LoVo (cell line): ENCODE measurements at regions not wholly inside any gene's neighbourhood (a gene's known extent, or its start where the extent isn't known, plus 50 kb on each side); places are given as distances from the start of the nearest gene placed in this dataset.
"Not testable (repeated sequence)": the region's sequence is repeated elsewhere in the genome, so short reads cannot be mapped to it uniquely, and the experiment has no call there.

Experiments
- DNase-seq: peaks from one replicate; pipeline ENCODE4 v3.0.0-alpha.2; 2016; ENCODE audit warnings: low spot score

DNA sequence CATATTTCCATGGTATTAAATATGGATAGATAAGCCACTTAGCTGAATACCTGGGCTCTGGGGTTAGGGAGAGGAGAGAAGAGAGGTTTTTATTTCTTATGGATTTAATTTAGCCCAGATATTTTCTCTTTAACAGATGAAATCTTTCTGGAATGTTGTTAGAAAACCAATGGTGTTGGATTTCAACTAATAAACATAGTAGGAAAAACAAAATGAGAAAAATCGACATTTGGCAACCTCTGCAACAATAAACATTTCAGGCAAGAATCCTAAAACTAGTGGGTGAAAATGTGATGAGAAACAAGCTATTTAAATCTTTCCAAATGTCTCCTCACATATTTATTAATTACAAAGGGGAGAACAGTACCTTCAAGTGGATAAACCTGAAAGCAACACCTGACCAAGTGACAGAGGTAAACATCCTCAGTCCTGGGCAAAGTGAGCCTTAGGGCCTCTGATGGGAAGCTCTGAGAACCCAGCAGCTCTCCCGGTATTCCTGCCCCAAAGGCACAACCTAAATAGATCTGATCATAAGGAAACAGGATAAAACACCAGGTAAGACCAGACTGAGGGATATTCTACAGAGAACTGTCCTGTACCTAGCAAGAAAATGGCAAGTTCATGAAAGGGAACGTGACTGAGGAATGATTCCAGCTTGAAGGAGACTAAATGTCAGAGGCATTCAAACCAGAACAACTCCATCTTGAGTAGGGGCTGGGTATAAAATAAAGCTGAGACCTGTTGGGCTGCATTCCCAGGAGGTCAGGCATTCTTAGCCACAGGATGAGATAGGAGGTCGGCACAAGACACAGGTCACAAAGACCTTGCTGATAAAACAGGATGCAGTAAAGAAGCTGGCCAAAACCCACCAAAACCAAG is 163.7 kb downstream of the ESM1 start:
- DNase-seq: no peak

DNA sequence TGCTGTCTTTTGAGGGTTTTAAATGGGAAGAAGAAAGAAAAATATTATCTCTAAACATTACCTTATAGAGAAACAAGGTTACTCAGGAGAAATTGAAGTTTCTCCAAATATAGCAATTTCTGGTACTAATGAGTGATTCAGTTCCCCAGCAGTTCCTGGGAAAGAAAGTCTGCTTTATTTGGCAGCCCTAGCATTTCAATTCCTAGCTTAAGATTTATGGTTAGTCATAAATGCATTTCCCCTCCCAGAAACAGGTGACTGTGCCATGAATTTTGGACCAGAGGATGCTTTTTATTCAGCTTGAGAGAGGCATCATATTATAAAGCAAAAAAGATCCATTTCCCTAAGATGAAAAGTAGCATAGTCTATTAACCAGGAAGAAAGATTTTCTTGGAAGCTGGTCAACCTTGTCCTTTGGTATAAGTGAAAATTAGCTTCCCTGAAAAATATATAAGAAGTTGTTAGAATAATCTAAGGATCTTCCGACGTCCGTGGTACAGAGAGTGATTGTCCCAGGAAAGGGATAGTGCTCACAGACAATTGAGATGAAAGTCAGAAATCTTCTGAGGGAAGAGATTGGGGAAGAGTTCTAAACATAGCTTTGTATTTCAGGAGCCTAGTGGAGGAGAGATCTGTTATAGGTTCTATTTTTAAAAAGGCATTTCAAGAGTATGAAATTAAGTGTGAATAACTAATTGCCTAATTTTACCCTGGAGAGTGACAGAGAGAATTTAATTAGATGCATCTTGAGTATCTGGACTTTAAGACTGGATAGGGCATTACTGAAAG is 164.9 kb downstream of the ESM1 start:
- no peak for DNase-seq

DNA sequence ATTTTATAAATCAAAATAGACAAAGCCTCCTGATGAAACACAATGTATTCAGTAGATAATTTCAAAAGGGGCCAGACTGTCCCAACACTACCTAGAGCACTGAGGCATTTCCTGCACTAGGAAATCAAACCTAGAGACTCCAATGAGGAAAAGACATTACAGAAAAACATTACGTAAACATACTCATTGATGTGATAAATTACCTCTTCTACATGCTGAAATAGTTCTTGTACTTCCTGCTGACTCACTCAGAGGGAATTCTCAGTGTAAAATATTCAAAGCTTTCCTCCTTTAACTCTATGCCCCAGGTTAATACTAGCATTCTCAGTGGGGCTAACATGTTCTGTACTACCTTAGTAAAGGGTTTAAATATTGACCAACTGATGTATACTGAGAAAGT is 178.0 kb downstream of the ESM1 start:
- DNase-seq: peak; percentile 36

DNA sequence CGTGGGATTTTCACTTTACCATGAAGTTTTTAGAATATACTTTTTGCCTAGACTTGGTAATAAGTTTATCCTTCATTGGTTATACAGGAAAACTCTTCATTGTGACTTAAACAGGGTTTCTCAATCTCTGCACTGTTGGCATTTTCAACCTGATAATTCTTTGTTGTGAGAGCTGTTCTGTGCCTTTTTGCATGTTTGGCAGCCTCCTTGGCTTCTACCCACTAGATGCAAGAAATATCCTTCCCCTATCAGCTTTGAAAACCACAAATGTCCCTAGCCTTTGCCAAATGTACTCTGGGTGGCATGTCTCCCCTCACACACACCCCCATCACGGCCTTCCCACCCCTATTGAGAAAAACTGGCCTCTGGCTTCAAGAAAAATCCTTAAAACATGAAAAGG is 180.9 kb downstream of the ESM1 start:
- DNase-seq: no peak

DNA sequence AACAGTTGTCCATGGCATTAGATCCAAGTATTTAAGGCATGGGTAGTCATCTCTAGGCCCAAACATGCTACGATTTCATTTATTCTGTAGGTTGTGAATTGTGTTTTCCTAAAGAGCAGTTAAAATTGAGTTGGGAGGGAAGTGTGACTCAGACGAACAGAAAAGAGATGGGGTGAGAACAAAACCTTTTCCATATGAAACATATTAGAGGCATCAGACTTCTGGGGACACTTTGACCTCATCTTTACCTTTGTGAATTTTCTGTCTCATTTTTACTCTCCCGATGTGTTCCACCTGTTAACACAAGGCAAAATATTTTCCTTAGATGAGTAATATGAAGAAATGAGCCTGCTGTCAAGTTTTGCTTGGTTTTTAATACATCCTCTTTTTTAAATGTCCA is 181.3 kb downstream of the ESM1 start:
- DNase-seq: no peak

DNA sequence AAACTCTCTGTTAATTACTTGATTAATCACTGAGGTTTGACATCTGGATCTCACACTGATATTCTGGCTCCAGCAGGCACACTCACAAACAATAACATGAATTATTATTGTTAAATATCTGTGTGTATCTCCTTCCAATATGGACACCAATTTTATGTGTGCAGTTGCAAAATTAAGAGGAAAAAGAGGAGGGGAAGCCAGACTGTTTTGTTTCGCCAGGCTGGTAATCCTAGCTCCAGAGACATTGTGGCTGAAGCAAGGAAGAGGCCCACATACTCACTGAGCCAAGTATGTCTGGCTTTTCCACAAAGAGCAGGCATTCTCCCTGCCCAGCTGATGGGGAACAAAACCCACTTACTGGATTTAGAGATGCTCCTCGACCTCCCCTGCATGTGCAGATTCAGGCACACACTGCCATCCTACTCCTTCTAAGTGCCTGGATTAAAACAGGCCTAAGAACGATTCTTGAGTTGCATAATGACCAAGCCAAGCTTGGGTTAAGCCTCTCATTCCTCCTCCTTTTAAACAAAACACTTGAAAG is 181.9 kb downstream of the ESM1 start:
- DNase-seq: no peak

DNA sequence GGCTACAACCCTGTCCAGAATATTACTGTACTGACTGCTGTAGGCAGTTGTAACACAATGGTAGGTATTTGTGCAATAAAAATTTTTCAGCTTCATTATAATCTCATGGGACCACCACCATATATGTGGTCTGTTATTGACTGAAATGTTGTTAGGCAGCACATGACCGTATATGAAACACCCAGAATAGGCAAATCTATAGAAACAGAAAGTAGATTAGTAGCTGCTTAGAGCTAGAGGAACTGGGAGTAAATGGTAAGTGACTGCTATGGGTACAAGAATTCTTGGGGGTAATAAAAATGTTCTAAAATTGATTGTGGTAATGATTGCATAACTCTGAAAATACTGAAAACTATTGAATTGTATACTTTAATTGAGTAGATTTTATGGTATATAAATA is 185.7 kb downstream of the ESM1 start:
- DNase-seq: no peak

DNA sequence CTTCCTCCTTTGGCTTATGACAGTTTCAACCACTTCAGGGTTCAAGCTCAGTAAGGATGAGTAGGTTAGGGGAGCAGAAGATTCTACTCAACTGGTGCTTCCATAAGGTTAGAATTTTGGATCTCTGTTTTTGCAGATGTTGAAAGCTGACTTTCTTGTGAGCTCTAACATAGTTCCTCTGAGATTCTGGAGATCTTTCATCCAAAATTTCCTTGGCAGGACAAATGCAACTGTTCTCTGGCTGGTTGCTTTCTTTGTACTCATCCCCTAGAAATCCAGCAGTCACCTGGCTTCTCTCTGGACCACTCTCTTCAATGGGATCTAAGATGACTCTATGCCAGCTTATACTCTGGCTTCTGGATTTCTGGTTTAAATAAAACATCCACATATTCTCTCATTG is 189.6 kb downstream of the ESM1 start:
- DNase-seq: no peak

DNA sequence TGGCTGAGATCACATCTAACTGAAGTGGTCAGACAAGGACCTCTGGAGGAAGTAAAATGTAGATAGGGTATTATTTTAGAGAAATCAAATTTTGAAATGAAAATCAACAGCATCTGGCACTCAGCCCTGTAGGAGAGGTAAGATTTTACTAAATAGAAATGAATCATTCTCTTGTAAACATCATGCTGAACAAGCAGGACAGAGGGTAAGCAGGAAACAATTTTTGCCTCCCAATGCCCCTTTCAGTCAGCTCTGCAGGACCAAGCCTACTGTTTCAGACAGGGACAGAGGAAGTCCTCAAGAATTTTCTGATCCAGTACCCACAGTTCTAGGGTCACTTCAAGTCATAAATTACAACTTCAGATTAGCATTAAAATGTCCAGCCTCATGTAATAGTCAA is 190.1 kb downstream of the ESM1 start:
- DNase-seq: no peak

DNA sequence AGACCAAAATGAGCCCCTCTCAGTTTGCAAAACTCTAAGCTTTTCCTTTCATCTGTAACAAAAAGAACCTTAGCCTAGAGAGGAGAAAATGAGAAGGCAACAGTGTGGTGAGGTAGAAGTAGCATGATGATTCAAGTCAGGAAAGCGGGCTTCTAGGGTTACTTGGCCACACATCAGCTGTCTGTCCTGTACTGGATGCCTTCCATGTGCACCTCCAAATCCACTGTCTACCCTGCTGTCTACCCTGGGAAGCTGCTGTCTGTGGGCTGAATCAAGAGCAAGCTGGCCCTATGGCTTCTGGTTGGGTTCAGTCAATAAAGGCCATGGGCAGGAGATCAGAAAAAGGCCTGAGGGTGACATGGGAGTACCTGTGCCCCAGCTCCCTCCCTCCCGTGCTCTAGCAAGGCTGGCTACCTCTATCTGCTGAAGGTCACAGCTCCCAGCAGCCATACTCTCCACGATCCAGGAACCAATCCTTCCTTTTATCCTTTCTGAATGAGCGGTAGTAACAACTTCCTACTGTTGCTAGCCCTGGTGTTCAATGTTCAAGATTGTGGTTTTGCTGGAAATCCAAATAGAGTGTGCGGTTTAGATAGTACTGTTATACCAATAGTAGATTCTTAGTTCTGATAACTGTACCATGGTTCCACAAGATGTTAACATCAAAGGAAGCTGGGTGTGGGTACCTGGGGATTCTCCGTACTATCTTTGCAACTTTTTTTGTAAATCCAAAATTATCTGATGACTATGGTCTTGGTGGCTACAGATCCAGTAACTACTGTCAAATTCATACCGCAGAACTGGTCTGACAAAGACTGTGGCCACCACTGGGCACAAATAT is 191.0 kb downstream of the ESM1 start:
- no peak for DNase-seq

DNA sequence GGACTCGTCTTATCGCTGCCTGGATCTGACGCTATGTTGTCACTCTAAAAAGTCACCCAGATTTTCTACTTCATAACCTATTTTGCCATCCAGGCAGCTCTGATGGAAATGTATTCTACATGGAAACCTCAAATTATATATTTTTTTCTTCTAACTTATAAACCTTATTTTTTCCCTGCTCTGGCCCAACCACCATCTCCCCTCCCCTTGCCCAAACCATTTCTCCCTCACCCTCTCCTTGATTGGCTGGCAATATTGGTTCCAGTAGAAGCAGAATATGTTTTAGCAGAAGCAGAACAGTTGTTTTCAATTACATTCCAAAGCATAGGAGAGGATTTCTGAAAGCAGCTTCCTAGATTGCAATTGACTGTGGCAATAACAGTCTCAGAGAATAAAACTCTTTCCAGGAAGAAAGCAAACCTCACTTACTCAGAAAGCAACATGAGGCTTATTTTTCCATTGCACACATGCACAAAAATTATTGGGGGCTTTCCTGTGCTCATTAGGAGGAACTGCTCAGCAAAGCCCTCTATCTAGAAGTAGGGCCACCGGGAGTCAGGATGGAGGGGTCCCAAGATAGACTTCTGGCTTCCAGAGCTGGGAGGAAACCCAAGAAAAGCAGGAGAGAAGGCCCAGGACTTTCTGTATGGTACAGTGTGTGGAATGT is 191.8 kb downstream of the ESM1 start:
- DNase-seq: no peak

DNA sequence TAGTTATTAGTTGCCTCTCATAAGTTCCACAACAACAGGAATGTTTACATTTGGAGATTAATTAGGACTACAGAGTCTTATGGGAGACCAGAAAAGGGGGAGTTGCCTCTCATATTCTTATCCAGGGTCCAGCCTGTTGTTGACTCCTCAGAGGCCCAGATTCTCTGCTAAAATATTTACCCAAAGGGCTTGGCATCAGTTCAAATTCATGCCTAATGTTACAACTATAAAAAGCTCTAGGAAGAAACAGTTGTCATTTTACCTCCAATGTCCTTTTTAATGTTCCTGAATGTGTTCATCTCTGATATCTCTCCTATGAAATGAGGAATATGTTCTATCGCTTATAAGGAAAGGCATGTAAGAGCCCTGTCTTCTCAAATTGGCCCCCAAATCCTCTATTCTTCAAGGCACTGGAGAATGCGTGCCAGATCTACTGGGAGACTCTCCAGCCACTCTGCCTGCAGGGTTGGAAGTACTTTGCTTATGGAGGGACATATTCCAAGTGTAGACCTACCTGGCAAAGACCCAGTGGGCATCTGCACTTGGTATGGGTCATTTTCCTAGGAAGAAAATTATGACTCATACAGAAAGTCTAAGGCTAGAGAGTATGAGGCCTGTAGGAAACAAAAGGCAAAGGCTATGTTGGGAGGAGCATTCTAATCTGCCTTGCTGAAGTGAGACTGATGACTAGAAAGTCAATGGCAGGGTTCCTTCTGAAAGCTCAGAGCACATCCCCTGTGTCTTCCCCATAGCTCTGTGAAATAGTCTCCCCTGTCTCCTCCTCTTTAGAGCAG is 192.6 kb downstream of the ESM1 start:
- DNase-seq: no peak

DNA sequence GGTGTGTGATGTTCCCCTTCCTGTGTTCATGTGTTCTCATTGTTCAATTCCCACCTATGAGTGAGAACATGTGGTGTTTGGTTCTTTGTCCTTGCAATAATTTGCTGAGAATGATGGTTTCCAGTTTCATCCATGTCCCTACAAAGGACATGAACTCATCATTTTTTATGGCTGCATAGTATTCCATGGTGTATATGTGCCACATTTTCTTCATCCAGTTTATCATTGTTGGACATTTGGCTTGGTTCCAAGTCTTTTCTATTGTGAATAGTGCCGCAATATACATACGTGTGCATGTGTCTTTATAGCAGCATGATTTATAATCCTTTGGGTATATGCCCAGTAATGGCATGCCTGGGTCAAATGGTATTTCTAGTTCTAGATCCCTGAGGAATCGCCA is 197.5 kb downstream of the ESM1 start:
- not testable (repeated sequence) for DNase-seq

DNA sequence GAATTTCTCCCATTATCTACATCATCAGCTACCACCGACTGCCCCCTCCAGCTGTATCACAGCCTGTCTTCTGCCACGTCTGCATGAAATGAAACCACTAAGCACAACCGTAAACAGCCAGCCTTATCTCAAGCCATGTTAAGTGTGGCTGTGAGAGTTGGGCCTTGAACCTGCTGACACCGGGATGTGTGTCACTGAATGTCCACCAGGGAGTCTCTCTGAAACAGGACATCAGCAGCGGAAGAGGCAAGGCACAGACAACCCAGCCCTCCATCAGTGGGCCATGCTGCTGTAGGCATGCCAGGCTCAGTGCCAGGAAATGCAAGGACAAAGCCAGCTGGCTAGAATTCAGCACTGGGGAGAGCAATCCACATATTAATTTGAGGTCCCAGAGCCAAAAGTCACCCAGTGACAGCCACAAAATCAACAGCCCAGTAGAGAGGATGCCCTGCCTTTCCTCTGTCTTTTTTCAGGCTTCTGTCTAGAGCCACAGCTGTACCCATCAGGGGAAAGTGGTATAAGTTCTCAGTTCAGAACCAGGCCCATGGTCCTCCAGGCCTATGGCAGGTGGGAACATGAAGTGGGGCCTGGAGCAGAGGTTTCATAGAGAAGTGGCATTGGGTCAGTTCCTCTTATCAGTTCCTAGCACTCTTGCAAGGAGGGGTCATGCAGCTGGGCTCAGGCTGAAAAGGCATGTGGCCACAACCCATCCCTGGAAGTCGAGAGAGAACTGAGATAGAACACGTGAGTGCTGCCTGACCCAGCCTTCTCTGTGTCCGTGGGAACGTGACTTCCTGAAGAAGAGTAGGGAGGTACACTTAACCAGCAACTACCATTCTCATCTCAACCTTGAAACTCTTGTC is 199.4 kb downstream of the ESM1 start:
- no peak for DNase-seq

DNA sequence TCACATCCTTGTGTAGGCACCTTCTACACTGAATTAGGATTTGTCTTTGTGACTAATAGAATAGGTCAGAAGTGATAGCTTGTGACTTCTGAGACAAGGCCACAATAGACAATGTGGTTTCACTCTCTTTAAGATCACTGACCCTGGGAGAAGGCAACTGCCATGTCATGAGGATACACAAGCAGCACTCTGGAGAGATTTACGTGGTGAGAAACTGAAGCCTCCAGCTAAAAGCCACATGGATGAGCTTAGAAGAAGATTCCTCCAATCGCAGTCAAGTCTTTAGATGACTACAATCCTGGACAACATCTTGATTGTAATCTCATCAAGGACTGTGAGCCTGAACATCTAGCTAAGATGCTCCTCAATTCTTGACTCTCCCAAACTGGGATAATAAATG is 206.6 kb downstream of the ESM1 start:
- no peak for DNase-seq

DNA sequence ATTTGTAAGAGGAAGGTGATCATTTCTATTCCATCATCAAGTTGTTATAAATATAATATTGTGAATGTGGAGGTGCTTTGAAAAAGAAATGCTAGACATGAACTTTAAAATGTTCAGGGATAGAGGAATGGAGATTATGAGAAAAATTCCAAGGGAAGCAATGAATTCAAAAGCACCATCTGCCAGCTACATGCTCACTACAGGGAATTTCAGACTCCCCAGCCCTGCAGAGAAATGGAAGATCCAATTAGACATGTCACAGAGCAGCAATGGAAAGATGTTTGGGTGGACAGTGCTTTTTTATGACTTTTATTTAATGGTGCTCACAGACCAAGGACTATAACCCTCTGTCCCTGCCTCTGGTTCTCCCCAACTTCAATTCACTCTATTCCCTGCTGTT is 209.7 kb downstream of the ESM1 start:
- DNase-seq: no peak

DNA sequence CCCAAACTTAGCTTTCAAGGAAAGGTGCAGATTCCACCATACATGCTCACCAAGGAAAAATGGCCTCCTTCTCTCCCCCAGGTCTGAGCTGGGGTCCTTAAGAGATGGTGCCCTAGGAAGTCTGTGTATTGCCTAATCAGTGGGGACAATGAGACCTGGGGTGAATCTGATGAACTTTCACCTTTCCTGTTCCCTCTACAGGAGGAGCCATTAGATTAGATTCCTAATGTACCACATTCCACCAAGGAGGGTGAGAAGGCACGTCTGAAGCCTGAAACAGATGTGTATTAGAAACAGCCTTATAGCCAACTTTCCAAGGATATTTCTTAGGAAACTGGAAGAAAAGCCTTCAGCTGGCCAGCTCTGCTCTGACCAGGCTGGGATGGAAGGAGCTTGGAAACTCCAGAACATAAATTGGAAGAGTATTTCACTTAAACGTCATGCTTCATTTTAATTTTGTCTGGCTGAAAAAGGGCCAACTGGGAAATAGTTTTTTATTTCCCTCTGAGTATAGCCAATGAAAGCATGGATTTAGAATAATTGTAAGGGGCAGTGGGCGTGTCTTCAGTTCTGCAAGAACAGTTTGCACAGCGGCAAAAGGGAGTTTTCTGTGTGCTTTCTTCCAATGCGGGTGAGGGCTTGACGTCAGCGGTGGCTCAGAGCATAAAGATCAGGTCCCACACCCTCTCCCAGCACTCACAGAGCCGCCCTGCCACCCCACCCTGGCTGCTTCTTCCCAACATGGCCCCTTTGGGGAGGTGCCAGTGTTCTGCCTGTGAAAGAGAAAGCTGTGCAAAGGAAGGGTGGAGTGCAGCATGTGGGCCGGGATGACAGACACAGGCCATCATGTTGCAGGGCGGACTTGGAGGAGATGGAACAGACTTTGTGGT is 210.9 kb downstream of the ESM1 start:
- DNase-seq: peak; percentile 3

DNA sequence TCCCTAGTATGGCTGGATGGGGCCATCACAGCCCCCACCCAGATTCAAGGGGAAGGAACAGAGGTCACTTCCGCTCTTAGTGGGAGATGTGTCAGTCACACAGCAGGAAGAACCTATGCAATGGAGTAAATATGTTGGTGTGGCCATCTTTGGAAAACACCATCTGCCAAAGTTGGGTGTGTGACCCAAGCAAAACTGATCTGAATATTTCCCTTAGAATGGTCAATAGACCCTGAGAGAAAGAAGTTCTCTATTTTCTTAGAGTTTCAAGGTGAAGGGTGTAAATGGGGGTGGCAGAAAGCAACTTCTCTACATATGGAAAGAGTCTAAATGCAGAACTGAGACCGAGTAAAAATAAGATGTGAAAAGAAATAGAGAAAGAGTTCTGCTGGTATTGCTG is 212.7 kb downstream of the ESM1 start:
- DNase-seq: no peak

DNA sequence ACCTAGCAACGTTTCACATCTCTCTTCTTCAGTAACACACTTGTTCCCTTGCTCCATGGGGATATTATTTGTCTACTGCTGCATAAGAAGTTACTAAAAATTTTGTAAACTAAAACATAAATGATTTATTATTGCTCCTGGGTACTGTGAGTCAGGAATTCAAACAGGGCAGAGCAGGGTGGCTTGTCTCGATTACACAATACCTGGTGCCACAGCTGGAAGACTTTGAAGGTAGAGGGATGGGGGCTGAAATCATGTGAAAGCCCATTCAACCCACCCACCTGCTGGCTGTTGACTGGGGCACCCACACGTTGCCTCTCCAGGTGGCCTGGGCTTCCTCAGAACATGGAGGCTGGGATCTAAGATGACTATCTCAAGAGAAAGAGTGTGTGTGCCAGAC is 213.2 kb downstream of the ESM1 start:
- DNase-seq: no peak
